A673 (cell line): ENCODE measurements at regions not wholly inside any gene's neighbourhood (a gene's known extent, or its start where the extent isn't known, plus 50 kb on each side); places are given as distances from the start of the nearest gene placed in this dataset.

ENCODE experiments used
- CTCF ChIP-seq: fragments of 300-800, 200-600 bp; sonication (generic); conservative IDR thresholded peaks from 2 replicates; pipeline ENCODE4 v1.5.1; 2017; ENCODE audit warnings: low read depth, mild to moderate bottlenecking, antibody characterized with exemption, low read length, moderate library complexity, mixed read lengths
- EZH2 ChIP-seq: fragments of 200-600 bp; sonication (generic); IDR thresholded peaks from 2 replicates; pipeline ENCODE4 v1.6.1; 2017; ENCODE audit warnings: borderline replicate concordance, low read depth, mild to moderate bottlenecking, mixed read lengths, antibody characterized with exemption, low read length; ENCODE audit not compliant: poor library complexity, severe bottlenecking

- TF ChIP-seq CTCF = no peak
- TF ChIP-seq EZH2 = no peak
These were observed 366.3 kb downstream of the AACS start for GRCh38 chr12:125431516-125431915.
